Osteocyte (in vitro differentiated cells): ENCODE measurements at regions not wholly inside any gene's neighbourhood (a gene's known extent, or its start where the extent isn't known, plus 50 kb on each side); places are given as distances from the start of the nearest gene placed in this dataset.

Experiments used
- DNase-seq: peaks from one replicate; pipeline ENCODE4 v3.0.0; 2021; ENCODE audit warnings: mixed read lengths; ENCODE audit not compliant: unreplicated experiment; ENCODE audit errors: extremely low spot score
- H3K27ac Mint-ChIP-seq: one replicate; pipeline ENCODE4 v1.8.0; 2021; ENCODE audit warnings: mild to moderate bottlenecking, mixed read lengths; ENCODE audit not compliant: unreplicated experiment
- H3K27me3 Mint-ChIP-seq: one replicate; pipeline ENCODE4 v1.8.0; 2021; ENCODE audit warnings: mixed read lengths; ENCODE audit not compliant: unreplicated experiment
- H3K36me3 Mint-ChIP-seq: one replicate; pipeline ENCODE4 v1.8.0; 2021; ENCODE audit warnings: mixed read lengths; ENCODE audit not compliant: unreplicated experiment
- H3K4me1 Mint-ChIP-seq: one replicate; pipeline ENCODE4 v1.8.0; 2021; ENCODE audit warnings: mixed read lengths; ENCODE audit not compliant: unreplicated experiment
- H3K4me3 Mint-ChIP-seq: one replicate; pipeline ENCODE4 v1.8.0; 2021; ENCODE audit warnings: mild to moderate bottlenecking, moderate library complexity, mixed read lengths; ENCODE audit not compliant: unreplicated experiment
- H3K9me3 Mint-ChIP-seq: one replicate; pipeline ENCODE4 v1.8.0; 2021; ENCODE audit warnings: mixed read lengths; ENCODE audit not compliant: unreplicated experiment
- CTCF ChIP-seq: fragments of 200-600 bp; sonication (generic); IDR thresholded peaks from 2 replicates; pipeline ENCODE4 v1.5.0; 2021; ENCODE audit warnings: antibody characterized with exemption, mild to moderate bottlenecking, moderate library complexity

GRCh38 chr2:13745330-13745729, 887.2 kb upstream of the LRATD1 start:
- no peaks in the 10 kb centered on the region for H3K36me3 Mint-ChIP-seq
- peaks cover 41% of the 10 kb centered on the region for H3K9me3 Mint-ChIP-seq
- H3K27ac Mint-ChIP-seq: no peak overlapping the region
- DNase-seq: no peak
- H3K27me3 Mint-ChIP-seq: no peaks in the 10 kb centered on the region
- no peak overlapping the region for H3K4me3 Mint-ChIP-seq
- no peaks in the 10 kb centered on the region for H3K4me1 Mint-ChIP-seq
- TF ChIP-seq CTCF: no peak

- no peak for TF ChIP-seq CTCF
- H3K36me3 Mint-ChIP-seq: no peaks in the 10 kb centered on the region
- no peaks in the 10 kb centered on the region for H3K4me1 Mint-ChIP-seq
- no peaks in the 10 kb centered on the region for H3K27me3 Mint-ChIP-seq
- no peak for DNase-seq
- peaks cover 20% of the 10 kb centered on the region for H3K9me3 Mint-ChIP-seq
- no peak overlapping the region for H3K4me3 Mint-ChIP-seq
- no peak overlapping the region for H3K27ac Mint-ChIP-seq
These were observed 880.6 kb upstream of the LRATD1 start for GRCh38 chr2:13751955-13752354.

- H3K36me3 Mint-ChIP-seq: no peaks in the 10 kb centered on the region
These were observed 874.1 kb upstream of the LRATD1 start for GRCh38 chr2:13758412-13758811.

GRCh38 chr2:13768274-13768673, 864.2 kb upstream of the LRATD1 start:
- Mint-ChIP-seq H3K4me1 (no peaks in the 10 kb centered on the region), H3K36me3 (no peaks in the 10 kb centered on the region), H3K27me3 (no peaks in the 10 kb centered on the region), H3K9me3 (no peaks in the 10 kb centered on the region), H3K4me3 (no peak overlapping the region), H3K27ac (no peak overlapping the region)
- no peak for TF ChIP-seq CTCF
- no peak for DNase-seq

More at GRCh38 chr2:13758412-13758811, 874.1 kb upstream of the LRATD1 start:
- H3K9me3 Mint-ChIP-seq: no peaks in the 10 kb centered on the region
- no peak for TF ChIP-seq CTCF
- H3K27me3 Mint-ChIP-seq: no peaks in the 10 kb centered on the region
- no peak overlapping the region for H3K4me3 Mint-ChIP-seq
- no peak for DNase-seq
- no peak overlapping the region for H3K27ac Mint-ChIP-seq
- no peaks in the 10 kb centered on the region for H3K4me1 Mint-ChIP-seq

GRCh38 chr2:13770279-13770678, 862.2 kb upstream of the LRATD1 start:
- Mint-ChIP-seq H3K27ac (no peak overlapping the region), H3K9me3 (no peaks in the 10 kb centered on the region), H3K4me1 (no peaks in the 10 kb centered on the region), H3K27me3 (no peaks in the 10 kb centered on the region), H3K4me3 (no peak overlapping the region), H3K36me3 (no peaks in the 10 kb centered on the region)
- no peak for TF ChIP-seq CTCF
- DNase-seq: no peak
